IMR-90 (cell line): ENCODE measurements at regions not wholly inside any gene's neighbourhood (a gene's known extent, or its start where the extent isn't known, plus 50 kb on each side); places are given as distances from the start of the nearest gene placed in this dataset.

Experiments used
- ATAC-seq: fragments of 200-7000 bp; cut with Tn5 transposase; 2 replicates; pipeline ENCODE4 v1.9.1; 2020; ENCODE audit warnings: low read depth, mild to moderate bottlenecking, moderate library complexity
- BruUV-seq: library from RNA; stranded (reverse); fragments of 400-500 nt; replicated peaks from 2 replicates; lab custom pipeline; 2021; lab: Mats Ljungman, UMichigan
- CTCF ChIA-PET: fragments of 300-600 bp; formaldehyde crosslinking; extraction: SDS; loops from one replicate; lab custom pipeline; 2021; ENCODE audit warnings: antibody characterized with exemption; lab: Yijun Ruan, JAX
- POLR2A ChIA-PET: fragments of 300-600 bp; sonication (Branson Sonifier 250); formaldehyde crosslinking; loops from one replicate; lab custom pipeline; 2022; ENCODE audit warnings: antibody characterized with exemption; ENCODE audit not compliant: unreplicated experiment; lab: Charles Lee
- DNase-seq: peaks from one replicate; pipeline ENCODE4 v3.0.0; 2013
- H2AFZ ChIP-seq: replicated peaks from 2 replicates; pipeline ENCODE3; 2013; ENCODE audit warnings: low read length, mild to moderate bottlenecking; ENCODE audit not compliant: poor library complexity
- H2AK5ac ChIP-seq: 2 replicates; pipeline ENCODE4 v1.6.1; 2013; ENCODE audit warnings: low read depth, low read length, inconsistent platforms
- H2AK9ac ChIP-seq: replicated peaks from 2 replicates; pipeline ENCODE3; 2013; ENCODE audit warnings: mild to moderate bottlenecking, low read depth, low read length, moderate library complexity; ENCODE audit not compliant: poor library complexity
- H2BK120ac ChIP-seq: 2 replicates; pipeline ENCODE4 v1.6.1; 2013; ENCODE audit warnings: low read depth, low read length, inconsistent platforms
- H2BK15ac ChIP-seq: 3 replicates; pipeline ENCODE4 v1.6.1; 2013; ENCODE audit warnings: low read depth, low read length, inconsistent platforms
- H2BK20ac ChIP-seq: 2 replicates; pipeline ENCODE4 v1.6.1; 2013; ENCODE audit warnings: low read depth, mild to moderate bottlenecking, inconsistent platforms, low read length, moderate library complexity
- H2BK5ac ChIP-seq: 2 replicates; pipeline ENCODE4 v1.6.1; 2013; ENCODE audit warnings: mild to moderate bottlenecking, low read depth, low read length, inconsistent platforms; ENCODE audit not compliant: poor library complexity, severe bottlenecking
- H3K14ac ChIP-seq: replicated peaks from 2 replicates; pipeline ENCODE4 v1.6.1; 2013; ENCODE audit warnings: low read depth, low read length, inconsistent platforms
- H3K18ac ChIP-seq: 2 replicates; pipeline ENCODE4 v1.6.1; 2013; ENCODE audit warnings: low read depth, low read length, control low read depth
- H3K23ac ChIP-seq: 2 replicates; pipeline ENCODE4 v1.6.1; 2013; ENCODE audit warnings: low read depth, low read length, inconsistent platforms
- H3K27ac ChIP-seq: 2 replicates; pipeline ENCODE4 v1.5.1; 2013; ENCODE audit warnings: mild to moderate bottlenecking, control low read depth, low read length; ENCODE audit not compliant: insufficient read depth
- H3K27me3 ChIP-seq: 2 replicates; pipeline ENCODE4 v1.6.1; 2013; ENCODE audit warnings: low read length; ENCODE audit not compliant: control insufficient read depth, insufficient read depth
- H3K36me3 ChIP-seq: 2 replicates; pipeline ENCODE4 v1.6.1; 2013; ENCODE audit warnings: low read length, mixed read lengths; ENCODE audit not compliant: control insufficient read depth, insufficient read depth
- H3K4ac ChIP-seq: 2 replicates; pipeline ENCODE4 v1.6.1; 2013; ENCODE audit warnings: low read depth, low read length, inconsistent platforms
- H3K4me1 ChIP-seq: 2 replicates; pipeline ENCODE4 v1.6.1; 2013; ENCODE audit warnings: low read length, mixed read lengths; ENCODE audit not compliant: control insufficient read depth, insufficient read depth
- H3K4me2 ChIP-seq: 2 replicates; pipeline ENCODE4 v1.6.1; 2013; ENCODE audit warnings: low read depth, mild to moderate bottlenecking, control low read depth, low read length, moderate library complexity
- H3K4me3 ChIP-seq: 2 replicates; pipeline ENCODE4 v1.5.1; 2013; ENCODE audit warnings: low read depth, mild to moderate bottlenecking, control low read depth, low read length, moderate library complexity; ENCODE audit not compliant: insufficient read depth
- H3K56ac ChIP-seq: 2 replicates; pipeline ENCODE4 v1.6.1; 2013; ENCODE audit warnings: low read length, inconsistent platforms; ENCODE audit not compliant: insufficient read depth; ENCODE audit errors: extremely low read depth
- H3K79me1 ChIP-seq, 2 experiments: 2 replicates each; pipeline ENCODE4 v1.6.1; 2013; ENCODE audit warnings: low read length in 2 of 2, inconsistent platforms in 1 of 2, low read depth in 1 of 2
- H3K9ac ChIP-seq: 2 replicates; pipeline ENCODE4 v1.6.1; 2013; ENCODE audit warnings: low read depth, low read length, control low read depth
- H3K9me1 ChIP-seq: 2 replicates; pipeline ENCODE4 v1.6.1; 2013; ENCODE audit warnings: low read length, inconsistent platforms; ENCODE audit not compliant: insufficient read depth
- H3K9me3 ChIP-seq: 2 replicates; pipeline ENCODE4 v1.6.1; 2013; ENCODE audit warnings: low read length; ENCODE audit not compliant: control insufficient read depth, insufficient read depth
- H4K20me1 ChIP-seq: 2 replicates; pipeline ENCODE4 v1.6.1; 2013; ENCODE audit warnings: low read length, inconsistent platforms; ENCODE audit not compliant: insufficient read depth
- H4K5ac ChIP-seq: 2 replicates; pipeline ENCODE4 v1.6.1; 2013; ENCODE audit warnings: mild to moderate bottlenecking, low read depth, low read length, control low read depth
- H4K8ac ChIP-seq, 2 experiments: 2 replicates each; pipeline ENCODE4 v1.6.1; 2013; ENCODE audit warnings: low read depth in 2 of 2, low read length in 2 of 2, control low read depth in 1 of 2, inconsistent platforms in 1 of 2
- H4K91ac ChIP-seq: 2 replicates; pipeline ENCODE4 v1.6.1; 2013; ENCODE audit warnings: low read depth, low read length, inconsistent platforms; ENCODE audit not compliant: insufficient read depth
- BHLHE40 ChIP-seq: fragments of 150-350 bp; IDR thresholded peaks from 2 replicates; pipeline ENCODE4 v1.6.1; 2016; ENCODE audit warnings: mild to moderate bottlenecking, low read depth, low read length
- CHD1 ChIP-seq: IDR thresholded peaks from 2 replicates; pipeline ENCODE4 v1.6.1; 2012; ENCODE audit warnings: low read depth, low read length, improper control_type of control experiment
- FOS ChIP-seq: fragments of 150-350 bp; IDR thresholded peaks from 2 replicates; pipeline ENCODE4 v1.6.1; 2016; ENCODE audit warnings: low read depth, low read length
- MAFK ChIP-seq: IDR thresholded peaks from 2 replicates; pipeline ENCODE4 v1.6.1; 2012; ENCODE audit warnings: low read depth, low read length, improper control_type of control experiment
- MAZ ChIP-seq: IDR thresholded peaks from 2 replicates; pipeline ENCODE4 v1.6.1; 2012; ENCODE audit warnings: low read depth, mild to moderate bottlenecking, low read length, improper control_type of control experiment, moderate library complexity, borderline replicate concordance
- MXI1 ChIP-seq: IDR thresholded peaks from 2 replicates; pipeline ENCODE4 v1.6.1; 2012; ENCODE audit warnings: low read depth, mild to moderate bottlenecking, low read length, moderate library complexity, borderline replicate concordance
- NFE2L2 ChIP-seq: fragments of 150-350 bp; IDR thresholded peaks from 2 replicates; pipeline ENCODE4 v1.6.1; 2016; ENCODE audit warnings: low read depth, mild to moderate bottlenecking, low read length
- POLR2A ChIP-seq: IDR thresholded peaks from 2 replicates; pipeline ENCODE4 v1.6.1; 2012; ENCODE audit warnings: mild to moderate bottlenecking, low read depth, low read length
- RAD21 ChIP-seq: IDR thresholded peaks from 2 replicates; pipeline ENCODE4 v1.6.1; 2012; ENCODE audit warnings: low read length, improper control_type of control experiment
- RCOR1 ChIP-seq: IDR thresholded peaks from 2 replicates; pipeline ENCODE4 v1.6.1; 2012; ENCODE audit warnings: mild to moderate bottlenecking, low read length, improper control_type of control experiment; ENCODE audit not compliant: insufficient replicate concordance
- RFX5 ChIP-seq: IDR thresholded peaks from 2 replicates; pipeline ENCODE4 v1.8.0; 2012; ENCODE audit warnings: low read depth, mild to moderate bottlenecking, low read length, moderate library complexity
- USF2 ChIP-seq: fragments of 150-350 bp; IDR thresholded peaks from 2 replicates; pipeline ENCODE4 v1.6.1; 2017; ENCODE audit warnings: mild to moderate bottlenecking, antibody characterized with exemption, low read length, low read depth
- WGBS, 2 experiments: methylation state at CpG; one replicate each; pipeline versions ENCODE4 v1.1.5 to v1.1.7; 2013; ENCODE audit warnings: missing lambda C conversion rate in 2 of 2; ENCODE audit not compliant: insufficient read length in 1 of 2; ENCODE audit errors: extremely low coverage in 2 of 2; 5-methylcytosine and 5-hydroxymethylcytosine counted together
- dilution Hi-C: fragments of 300-500 bp; cut with HindIII; formaldehyde crosslinking; loops from one replicate; pipeline ENCODE4 v1.14.3; 2018; ENCODE audit warnings: low sequenced_read_pairs; ENCODE audit not compliant: unreplicated experiment
- in situ Hi-C: fragments of 300-500 bp; cut with MboI; formaldehyde crosslinking; loops from 3 replicates; pipeline ENCODE4 v1.14.3; 2019; ENCODE audit warnings: low sequenced_read_pairs, inconsistent platforms, mixed read lengths
- intact Hi-C: fragments of 100-400 bp; cut with micrococcal nuclease; formaldehyde crosslinking; loops from 2 replicates; pipeline ENCODE4 v1.10.0; 2022
- TF ChIP-seq, protein P1 (sequence below): fragments of 150-350 bp; IDR thresholded peaks from 2 replicates; pipeline ENCODE4 v1.6.1; 2016; ENCODE audit warnings: low read depth, mild to moderate bottlenecking, low read length, moderate library complexity, borderline replicate concordance
- TF ChIP-seq, protein P2 (sequence below): conservative IDR thresholded peaks from 2 replicates; pipeline ENCODE4 v1.5.1; 2012; ENCODE audit warnings: mild to moderate bottlenecking, low read depth, low read length, improper control_type of control experiment

GRCh38 chr6:145015739-145016558 lies 719.4 kb downstream of the EPM2A start:
- Histone ChIP-seq H4K91ac (peak overlapping the region; percentile 45), H3K9me3 (no peaks in the 10 kb centered on the region), H4K5ac (no peak overlapping the region), H3K23ac (no peak overlapping the region), H3K56ac (peak overlapping the region; percentile 72), H2BK120ac (peak overlapping the region; percentile 64), H3K27ac (peak overlapping the region; percentile 90), H4K20me1 (no peaks in the 10 kb centered on the region), H2AK5ac (no peak overlapping the region), H3K4me1 (peaks cover 8% of the 10 kb centered on the region), H2AFZ (peak overlapping the region; percentile 80), H3K4me3 (no peak overlapping the region), H2AK9ac (no peak overlapping the region), H2BK5ac (peak overlapping the region; percentile 87), H3K36me3 (no peaks in the 10 kb centered on the region), H3K4ac (peak overlapping the region; percentile 61), H3K9ac (no peak overlapping the region; the same call in 1 of the 2 replicates), H2BK15ac (peak overlapping the region; percentile 35; the same call in 1 of the 3 replicates), H2BK20ac (peak overlapping the region; percentile 85), H3K9me1 (peaks cover 5% of the 10 kb centered on the region), H3K14ac (no peak overlapping the region; the same call in 1 of the 2 replicates), H3K79me1 (no peaks in the 10 kb centered on the region), H3K4me2 (peak overlapping the region; percentile 85), H3K27me3 (no peaks in the 10 kb centered on the region), H4K8ac (peak overlapping the region in 1 of 2 experiments; percentile 67; a peak in 2 of 4 replicates), H3K18ac (peak overlapping the region; percentile 84)
- DNase-seq (peak; percentile 97), ATAC-seq (peak; percentile 99)
- ChIA-PET CTCF (no interaction called here), POLR2A (interaction anchor here (0.5 to 0.9 kb wide), 3 partner anchors 9 to 1336 kb away, joined by 3 to 4 read pairs (median 4); no protein-coding TSS in a partner anchor)
- intact Hi-C loops (no loop called here), in situ Hi-C loops (no loop called here), dilution Hi-C loops (no loop called here)
- TF ChIP-seq BHLHE40 = peak; percentile 32; the same call in 1 of the 2 replicates
- peak; percentile 86 for TF ChIP-seq MAFK
- peak; percentile 59; the same call in 1 of the 2 replicates for TF ChIP-seq NFE2L2
- no peak for TF ChIP-seq RAD21
- no peak for TF ChIP-seq CHD1
- TF ChIP-seq, protein P1, sequence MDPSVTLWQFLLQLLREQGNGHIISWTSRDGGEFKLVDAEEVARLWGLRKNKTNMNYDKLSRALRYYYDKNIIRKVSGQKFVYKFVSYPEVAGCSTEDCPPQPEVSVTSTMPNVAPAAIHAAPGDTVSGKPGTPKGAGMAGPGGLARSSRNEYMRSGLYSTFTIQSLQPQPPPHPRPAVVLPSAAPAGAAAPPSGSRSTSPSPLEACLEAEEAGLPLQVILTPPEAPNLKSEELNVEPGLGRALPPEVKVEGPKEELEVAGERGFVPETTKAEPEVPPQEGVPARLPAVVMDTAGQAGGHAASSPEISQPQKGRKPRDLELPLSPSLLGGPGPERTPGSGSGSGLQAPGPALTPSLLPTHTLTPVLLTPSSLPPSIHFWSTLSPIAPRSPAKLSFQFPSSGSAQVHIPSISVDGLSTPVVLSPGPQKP = no peak
- no peak; the same call in 1 of the 2 replicates for TF ChIP-seq MAZ
- no peak for TF ChIP-seq RFX5
- no peak for TF ChIP-seq USF2
- TF ChIP-seq MXI1 = no peak
- no peak for TF ChIP-seq RCOR1
- peak; percentile 97 for TF ChIP-seq FOS
- TF ChIP-seq POLR2A = no peak
- TF ChIP-seq, protein P2, sequence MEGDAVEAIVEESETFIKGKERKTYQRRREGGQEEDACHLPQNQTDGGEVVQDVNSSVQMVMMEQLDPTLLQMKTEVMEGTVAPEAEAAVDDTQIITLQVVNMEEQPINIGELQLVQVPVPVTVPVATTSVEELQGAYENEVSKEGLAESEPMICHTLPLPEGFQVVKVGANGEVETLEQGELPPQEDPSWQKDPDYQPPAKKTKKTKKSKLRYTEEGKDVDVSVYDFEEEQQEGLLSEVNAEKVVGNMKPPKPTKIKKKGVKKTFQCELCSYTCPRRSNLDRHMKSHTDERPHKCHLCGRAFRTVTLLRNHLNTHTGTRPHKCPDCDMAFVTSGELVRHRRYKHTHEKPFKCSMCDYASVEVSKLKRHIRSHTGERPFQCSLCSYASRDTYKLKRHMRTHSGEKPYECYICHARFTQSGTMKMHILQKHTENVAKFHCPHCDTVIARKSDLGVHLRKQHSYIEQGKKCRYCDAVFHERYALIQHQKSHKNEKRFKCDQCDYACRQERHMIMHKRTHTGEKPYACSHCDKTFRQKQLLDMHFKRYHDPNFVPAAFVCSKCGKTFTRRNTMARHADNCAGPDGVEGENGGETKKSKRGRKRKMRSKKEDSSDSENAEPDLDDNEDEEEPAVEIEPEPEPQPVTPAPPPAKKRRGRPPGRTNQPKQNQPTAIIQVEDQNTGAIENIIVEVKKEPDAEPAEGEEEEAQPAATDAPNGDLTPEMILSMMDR = no peak
- WGBS, 2 experiments = no CpG with 5 or more reads among the region's 2 CpGs
- BruUV-seq = no TSS peak
